NB4 (cell line): ENCODE measurements at regions not wholly inside any gene's neighbourhood (a gene's known extent, or its start where the extent isn't known, plus 50 kb on each side); places are given as distances from the start of the nearest gene placed in this dataset.

Source experiments
- POLR2A ChIP-seq: IDR thresholded peaks from 2 replicates; pipeline ENCODE4 v1.6.1; 2011; ENCODE audit warnings: mild to moderate bottlenecking; ENCODE audit not compliant: insufficient read length; ENCODE audit errors: extremely low read depth
- TF ChIP-seq, protein P1 (sequence below): IDR thresholded peaks from one replicate; pipeline ENCODE4 v1.5.1; 2012; ENCODE audit warnings: low read depth, low read length

DNA sequence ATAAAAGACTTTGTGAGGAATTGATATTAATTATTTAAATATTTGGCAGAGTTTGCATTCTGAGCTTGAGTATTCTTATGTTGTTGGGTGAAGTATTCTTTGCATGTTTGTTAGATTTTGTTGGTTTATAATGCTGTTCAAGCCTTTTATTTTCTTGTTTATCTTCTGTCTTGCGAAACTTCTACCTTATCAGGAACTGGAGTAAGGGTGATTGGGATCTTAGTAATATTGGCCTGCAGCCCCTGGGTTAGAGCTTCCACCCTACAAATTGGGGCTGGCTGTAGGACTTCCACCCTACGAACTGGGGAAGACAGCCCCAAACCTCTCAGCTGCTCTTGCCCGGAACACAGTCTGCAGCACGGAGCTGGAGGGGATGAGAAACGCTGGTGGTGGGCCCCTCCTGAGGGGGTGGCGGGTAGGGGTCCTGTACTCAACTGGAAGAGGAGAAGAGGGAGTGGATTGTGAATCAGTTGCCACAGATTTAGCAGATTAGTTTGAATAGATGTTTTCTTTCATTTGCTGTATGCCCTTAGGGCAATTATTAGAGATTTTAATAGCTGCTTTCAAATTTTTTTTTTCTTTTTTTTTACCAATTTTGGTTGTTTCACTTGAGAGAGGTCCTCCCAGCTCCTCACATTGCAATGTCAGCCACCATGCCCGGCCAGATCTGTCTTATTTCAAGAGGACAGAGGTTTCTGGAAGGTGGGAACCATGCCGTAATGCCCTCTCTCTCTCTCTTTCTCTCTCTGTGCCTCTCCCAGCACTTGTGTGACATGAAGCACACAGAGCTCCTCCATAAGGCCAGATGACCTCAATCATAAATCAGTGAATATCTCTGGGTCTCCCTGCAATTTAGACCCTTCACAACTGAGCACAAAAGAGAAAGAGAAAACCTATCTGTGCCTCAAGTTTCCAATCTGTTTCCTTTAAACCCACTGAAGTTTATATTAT, 123.4 kb downstream of the DICER1 start:
- TF ChIP-seq, protein P1, sequence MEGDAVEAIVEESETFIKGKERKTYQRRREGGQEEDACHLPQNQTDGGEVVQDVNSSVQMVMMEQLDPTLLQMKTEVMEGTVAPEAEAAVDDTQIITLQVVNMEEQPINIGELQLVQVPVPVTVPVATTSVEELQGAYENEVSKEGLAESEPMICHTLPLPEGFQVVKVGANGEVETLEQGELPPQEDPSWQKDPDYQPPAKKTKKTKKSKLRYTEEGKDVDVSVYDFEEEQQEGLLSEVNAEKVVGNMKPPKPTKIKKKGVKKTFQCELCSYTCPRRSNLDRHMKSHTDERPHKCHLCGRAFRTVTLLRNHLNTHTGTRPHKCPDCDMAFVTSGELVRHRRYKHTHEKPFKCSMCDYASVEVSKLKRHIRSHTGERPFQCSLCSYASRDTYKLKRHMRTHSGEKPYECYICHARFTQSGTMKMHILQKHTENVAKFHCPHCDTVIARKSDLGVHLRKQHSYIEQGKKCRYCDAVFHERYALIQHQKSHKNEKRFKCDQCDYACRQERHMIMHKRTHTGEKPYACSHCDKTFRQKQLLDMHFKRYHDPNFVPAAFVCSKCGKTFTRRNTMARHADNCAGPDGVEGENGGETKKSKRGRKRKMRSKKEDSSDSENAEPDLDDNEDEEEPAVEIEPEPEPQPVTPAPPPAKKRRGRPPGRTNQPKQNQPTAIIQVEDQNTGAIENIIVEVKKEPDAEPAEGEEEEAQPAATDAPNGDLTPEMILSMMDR = no peak
- no peak for TF ChIP-seq POLR2A
